ENCODE measurements at regions not wholly inside any gene's neighbourhood (a gene's known extent, or its start where the extent isn't known, plus 50 kb on each side); places are given as distances from the start of the nearest gene placed in this dataset.

GRCh38 chr11:70669871-70670675 is 271.7 kb downstream of the CTTN start:
- no peak overlapping the region for H3K9ac ChIP-seq (ENCODE audit: low read length)
- no peaks in the 10 kb centered on the region for H3K4me1 ChIP-seq (ENCODE audit: control insufficient read depth, insufficient read depth, low read length)
- no peak overlapping the region for H3K27ac ChIP-seq (ENCODE audit: low read depth, low read length)
- no peaks in the 10 kb centered on the region for H3K36me3 ChIP-seq (ENCODE audit: control insufficient read depth, insufficient read depth, low read length)
- H3K27me3 ChIP-seq (ENCODE audit: control insufficient read depth, insufficient read depth, low read length), result peaks cover 3% of the 10 kb centered on the region
- H3K4me3 ChIP-seq (ENCODE audit: low read length), result no peak overlapping the region

GRCh38 chr11:70670676-70671034 is 272.3 kb downstream of the CTTN start:
- Histone ChIP-seq H3K9ac (ENCODE audit: low read length) (no peak overlapping the region), H3K36me3 (ENCODE audit: control insufficient read depth, insufficient read depth, low read length) (no peaks in the 10 kb centered on the region), H3K27ac (ENCODE audit: low read depth, low read length) (no peak overlapping the region), H3K4me3 (ENCODE audit: low read length) (no peak overlapping the region), H3K4me1 (ENCODE audit: control insufficient read depth, insufficient read depth, low read length) (no peaks in the 10 kb centered on the region), H3K27me3 (ENCODE audit: control insufficient read depth, insufficient read depth, low read length) (peaks cover 3% of the 10 kb centered on the region)

DNA sequence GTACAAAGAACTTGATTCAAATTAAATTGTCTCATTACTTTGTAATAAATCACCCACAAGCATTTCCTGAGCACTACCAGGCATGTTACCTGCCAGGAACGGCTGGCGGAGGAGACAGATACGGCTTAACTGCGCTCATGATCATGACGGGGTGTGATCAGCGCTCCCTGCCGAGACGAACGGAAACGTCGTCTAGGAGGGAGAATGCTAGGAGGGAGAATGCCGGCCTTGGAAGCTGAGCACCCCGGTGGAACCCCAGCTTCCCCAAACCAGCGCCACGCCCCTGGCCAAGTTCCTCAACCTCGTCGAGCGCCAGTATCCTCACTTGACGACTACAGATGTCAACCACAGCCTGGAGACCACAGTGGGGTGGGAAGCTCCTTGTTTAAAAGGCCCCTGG is 272.8 kb downstream of the CTTN start:
- H3K27ac ChIP-seq (ENCODE audit: low read depth, low read length), result no peak overlapping the region

DNA sequence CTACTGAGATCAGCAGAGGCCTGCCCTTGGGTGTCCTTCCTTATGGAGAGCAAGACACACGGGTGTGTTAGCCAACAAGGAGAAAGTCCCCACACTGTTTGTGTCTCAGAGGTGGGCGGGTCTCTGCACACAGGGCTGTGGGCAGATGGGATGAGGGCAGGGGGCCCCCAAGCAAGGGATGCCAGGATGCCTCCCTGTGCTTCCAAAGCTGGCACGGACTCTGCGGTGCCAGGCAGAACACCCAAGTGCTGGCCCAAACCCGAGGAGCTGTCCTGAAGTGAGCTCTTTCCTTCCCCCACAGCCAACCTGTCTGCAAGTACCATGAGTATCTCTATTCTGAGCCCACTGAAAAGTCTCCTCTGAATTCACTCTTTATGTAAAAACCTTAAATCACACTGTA is 273.3 kb downstream of the CTTN start:
- Histone ChIP-seq H3K36me3 (ENCODE audit: control insufficient read depth, insufficient read depth, low read length) (no peaks in the 10 kb centered on the region), H3K4me1 (ENCODE audit: control insufficient read depth, insufficient read depth, low read length) (no peaks in the 10 kb centered on the region), H3K9ac (ENCODE audit: low read length) (no peak overlapping the region), H3K4me3 (ENCODE audit: low read length) (no peak overlapping the region), H3K27me3 (ENCODE audit: control insufficient read depth, insufficient read depth, low read length) (peaks cover 3% of the 10 kb centered on the region), H3K27ac (ENCODE audit: low read depth, low read length) (no peak overlapping the region)

More for the DNA sequence above, 272.8 kb downstream of the CTTN start:
- Histone ChIP-seq H3K4me1 (ENCODE audit: control insufficient read depth, insufficient read depth, low read length) (no peaks in the 10 kb centered on the region), H3K4me3 (ENCODE audit: low read length) (no peak overlapping the region), H3K27me3 (ENCODE audit: control insufficient read depth, insufficient read depth, low read length) (peaks cover 3% of the 10 kb centered on the region), H3K9ac (ENCODE audit: low read length) (no peak overlapping the region), H3K36me3 (ENCODE audit: control insufficient read depth, insufficient read depth, low read length) (no peaks in the 10 kb centered on the region)

DNA sequence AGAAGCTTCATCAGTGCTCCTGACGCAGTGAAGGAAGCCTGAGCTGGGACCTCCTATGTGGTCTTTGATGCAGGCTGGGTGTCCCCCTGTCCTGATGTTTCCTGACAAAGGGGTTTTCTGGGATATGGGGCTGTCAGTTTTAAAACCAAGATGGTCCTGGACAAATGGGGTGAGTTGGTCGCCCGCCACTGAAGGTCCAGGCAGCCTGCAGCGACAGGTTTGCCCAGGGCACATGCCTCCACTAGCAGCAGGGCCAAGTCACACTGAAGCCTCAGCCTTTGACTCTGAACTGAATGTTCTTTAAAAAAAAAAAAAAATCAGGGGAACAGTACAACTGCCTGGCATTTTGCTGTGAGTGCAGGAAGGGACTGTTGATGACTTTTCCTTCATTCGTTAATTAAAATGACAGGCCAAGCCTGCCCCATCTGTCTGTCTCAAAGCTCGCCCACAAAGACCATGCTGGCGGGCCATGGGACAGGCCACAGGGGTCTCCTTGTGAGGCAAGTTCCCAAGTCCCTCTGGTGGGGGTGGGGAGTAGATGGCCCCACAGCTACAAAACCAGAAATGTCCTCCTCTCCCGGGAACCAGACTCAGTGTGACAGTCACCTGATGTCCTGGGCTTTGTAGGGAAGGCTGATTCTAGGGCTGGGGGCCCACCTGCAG is 274.8 kb downstream of the CTTN start:
- Histone ChIP-seq H3K27ac (ENCODE audit: low read depth, low read length) (no peak overlapping the region), H3K4me3 (ENCODE audit: low read length) (no peak overlapping the region), H3K4me1 (ENCODE audit: control insufficient read depth, insufficient read depth, low read length) (no peaks in the 10 kb centered on the region), H3K9ac (ENCODE audit: low read length) (no peak overlapping the region), H3K27me3 (ENCODE audit: control insufficient read depth, insufficient read depth, low read length) (no peaks in the 10 kb centered on the region), H3K36me3 (ENCODE audit: control insufficient read depth, insufficient read depth, low read length) (no peaks in the 10 kb centered on the region)

DNA sequence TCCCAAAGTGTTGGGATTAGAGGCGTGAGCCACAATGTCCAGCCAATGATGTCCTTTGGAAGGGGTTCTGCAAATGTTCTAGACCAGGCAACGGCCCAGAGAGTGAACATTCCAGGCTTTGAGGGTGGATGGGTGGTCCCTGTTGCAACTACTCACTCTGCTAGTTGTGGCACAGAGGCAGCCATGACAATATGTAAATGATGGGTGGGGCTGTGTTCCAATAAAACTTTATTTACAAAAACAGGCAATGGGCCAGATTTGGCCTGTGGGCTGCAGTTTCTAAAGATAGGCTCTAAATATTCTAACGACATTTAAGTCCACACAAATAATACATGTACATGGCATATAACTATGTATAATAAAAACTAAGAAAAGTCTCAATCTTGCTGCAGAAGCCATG is 276.3 kb downstream of the CTTN start:
- Histone ChIP-seq H3K36me3 (ENCODE audit: control insufficient read depth, insufficient read depth, low read length) (no peaks in the 10 kb centered on the region), H3K9ac (ENCODE audit: low read length) (no peak overlapping the region), H3K27ac (ENCODE audit: low read depth, low read length) (no peak overlapping the region), H3K4me1 (ENCODE audit: control insufficient read depth, insufficient read depth, low read length) (no peaks in the 10 kb centered on the region), H3K27me3 (ENCODE audit: control insufficient read depth, insufficient read depth, low read length) (no peaks in the 10 kb centered on the region), H3K4me3 (ENCODE audit: low read length) (no peak overlapping the region)

DNA sequence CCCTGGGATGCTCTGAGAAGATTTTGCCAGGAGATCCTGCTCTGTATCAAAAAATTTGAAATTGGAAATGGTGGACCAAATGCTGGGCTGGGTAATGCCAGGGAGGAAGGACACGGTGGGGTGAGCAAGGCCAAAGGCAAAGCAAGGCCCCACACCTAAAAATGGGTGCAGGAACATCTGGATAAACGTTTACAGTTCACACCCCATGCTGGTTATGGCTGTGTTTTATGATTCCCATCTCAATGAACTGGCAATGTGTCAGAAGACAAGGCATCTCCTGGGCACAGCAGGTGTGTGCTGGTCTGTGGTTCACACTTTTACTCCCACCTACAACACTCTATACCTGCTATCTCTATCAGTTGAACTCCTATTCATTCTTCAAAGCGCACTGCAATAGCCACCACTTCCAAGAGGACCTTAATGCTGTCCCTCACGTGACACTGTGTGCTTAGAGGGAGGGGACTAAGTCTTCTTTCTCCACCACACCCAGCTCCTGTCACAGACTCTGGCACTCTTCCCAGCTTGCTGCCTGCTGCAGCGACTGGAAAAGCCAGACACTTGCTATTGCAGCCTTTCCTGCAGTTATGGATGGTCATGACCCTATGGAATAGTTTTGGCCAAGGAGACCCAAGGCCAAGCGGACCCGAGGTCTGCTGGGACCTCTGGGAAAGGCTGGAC is 277.5 kb downstream of the CTTN start:
- H3K4me1 ChIP-seq (ENCODE audit: control insufficient read depth, insufficient read depth, low read length), result no peaks in the 10 kb centered on the region
- H3K27ac ChIP-seq (ENCODE audit: low read depth, low read length), result no peak overlapping the region
- H3K4me3 ChIP-seq (ENCODE audit: low read length), result no peak overlapping the region
- H3K27me3 ChIP-seq (ENCODE audit: control insufficient read depth, insufficient read depth, low read length), result no peaks in the 10 kb centered on the region
- H3K36me3 ChIP-seq (ENCODE audit: control insufficient read depth, insufficient read depth, low read length), result no peaks in the 10 kb centered on the region
- H3K9ac ChIP-seq (ENCODE audit: low read length), result no peak overlapping the region

GRCh38 chr11:70677232-70677916 is 279.0 kb downstream of the CTTN start:
- H3K27me3 ChIP-seq (ENCODE audit: control insufficient read depth, insufficient read depth, low read length), result no peaks in the 10 kb centered on the region
- no peak overlapping the region for H3K9ac ChIP-seq (ENCODE audit: low read length)
- H3K27ac ChIP-seq (ENCODE audit: low read depth, low read length), result no peak overlapping the region
- no peaks in the 10 kb centered on the region for H3K36me3 ChIP-seq (ENCODE audit: control insufficient read depth, insufficient read depth, low read length)
- H3K4me1 ChIP-seq (ENCODE audit: control insufficient read depth, insufficient read depth, low read length), result no peaks in the 10 kb centered on the region
- no peak overlapping the region for H3K4me3 ChIP-seq (ENCODE audit: low read length)

DNA sequence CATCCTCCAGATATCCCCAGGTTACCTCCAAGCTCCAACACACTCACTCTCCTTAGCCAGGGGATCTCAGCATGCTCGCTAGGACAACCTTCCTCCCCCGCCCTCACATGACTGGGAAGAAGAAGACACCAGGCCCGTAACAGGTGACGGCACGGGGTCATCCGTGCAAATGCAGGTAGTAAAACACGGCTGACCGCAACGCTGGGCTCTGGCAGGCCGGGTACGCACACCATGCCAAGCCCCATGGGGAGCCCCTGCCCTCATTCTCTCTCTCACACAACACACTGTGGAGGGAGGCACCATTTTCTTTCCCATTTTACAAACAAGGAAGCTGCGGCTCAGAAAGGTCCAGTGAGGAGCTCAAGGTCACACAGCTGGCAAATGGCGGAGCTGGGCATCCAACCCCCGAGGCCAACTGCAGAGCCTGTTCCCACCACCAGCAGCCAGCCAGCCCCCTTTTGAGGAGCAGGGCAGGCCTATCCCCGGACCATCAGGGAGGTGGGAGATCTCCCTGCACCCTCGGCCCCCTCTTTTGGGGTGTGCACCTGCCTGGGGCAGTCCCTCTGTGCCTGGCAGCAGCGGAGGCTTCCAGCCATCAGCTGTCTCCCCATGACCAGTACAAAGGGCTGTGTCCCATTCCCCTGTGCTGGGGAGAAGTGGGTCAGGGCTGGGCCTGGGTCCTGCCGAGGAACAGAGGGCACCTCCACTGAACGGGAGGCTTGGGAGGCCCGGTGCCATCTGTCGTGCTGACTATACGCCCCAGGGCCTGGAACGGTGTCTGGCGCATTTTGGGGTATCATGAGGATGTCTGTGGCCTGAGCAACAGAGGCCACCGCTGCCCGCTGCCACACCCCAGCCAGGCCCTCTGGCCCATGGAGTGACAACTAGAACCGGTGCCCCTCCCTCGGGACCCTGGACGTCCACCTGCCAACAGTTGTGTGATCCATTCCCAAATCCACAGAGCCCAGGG is 280.9 kb downstream of the CTTN start:
- Histone ChIP-seq H3K27ac (ENCODE audit: low read depth, low read length) (no peak overlapping the region), H3K27me3 (ENCODE audit: control insufficient read depth, insufficient read depth, low read length) (no peaks in the 10 kb centered on the region), H3K36me3 (ENCODE audit: control insufficient read depth, insufficient read depth, low read length) (peaks cover 4% of the 10 kb centered on the region), H3K4me1 (ENCODE audit: control insufficient read depth, insufficient read depth, low read length) (no peaks in the 10 kb centered on the region), H3K9ac (ENCODE audit: low read length) (no peak overlapping the region), H3K4me3 (ENCODE audit: low read length) (no peak overlapping the region)

DNA sequence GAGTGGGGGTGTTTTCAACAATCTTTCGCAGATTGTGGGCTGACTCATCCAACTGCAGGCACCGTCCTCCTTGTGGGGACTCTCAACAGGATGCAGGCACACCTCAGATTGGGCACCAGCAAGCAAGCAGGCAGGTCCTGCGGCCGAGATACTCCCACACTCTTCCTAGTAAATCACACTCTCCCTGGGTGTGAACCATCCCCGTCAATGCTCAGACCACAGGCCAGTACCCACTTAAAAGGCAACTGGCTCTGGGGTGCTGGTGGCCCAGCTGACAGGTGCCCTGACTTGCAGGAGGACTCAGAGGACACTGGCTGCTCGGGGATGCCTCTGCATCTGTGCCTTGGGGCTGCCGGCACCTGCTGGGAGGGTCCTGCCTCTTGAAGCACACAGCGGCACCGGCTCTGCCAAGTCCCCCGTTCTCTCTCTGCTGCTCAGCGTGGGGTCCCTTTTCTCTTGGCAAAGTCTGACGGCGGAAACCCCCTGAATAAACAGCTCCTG is 282.5 kb downstream of the CTTN start:
- H3K36me3 ChIP-seq (ENCODE audit: control insufficient read depth, insufficient read depth, low read length), result peaks cover 4% of the 10 kb centered on the region
- H3K4me1 ChIP-seq (ENCODE audit: control insufficient read depth, insufficient read depth, low read length), result no peaks in the 10 kb centered on the region
- H3K27ac ChIP-seq (ENCODE audit: low read depth, low read length), result no peak overlapping the region
- H3K27me3 ChIP-seq (ENCODE audit: control insufficient read depth, insufficient read depth, low read length), result no peaks in the 10 kb centered on the region
- H3K9ac ChIP-seq (ENCODE audit: low read length), result no peak overlapping the region
- no peak overlapping the region for H3K4me3 ChIP-seq (ENCODE audit: low read length)

- H3K27me3 ChIP-seq (ENCODE audit: control insufficient read depth, insufficient read depth, low read length), result no peaks in the 10 kb centered on the region
- H3K4me3 ChIP-seq (ENCODE audit: low read length), result no peak overlapping the region
- H3K9ac ChIP-seq (ENCODE audit: low read length), result no peak overlapping the region
- no peak overlapping the region for H3K27ac ChIP-seq (ENCODE audit: low read depth, low read length)
- H3K36me3 ChIP-seq (ENCODE audit: control insufficient read depth, insufficient read depth, low read length), result peaks cover 4% of the 10 kb centered on the region
- H3K4me1 ChIP-seq (ENCODE audit: control insufficient read depth, insufficient read depth, low read length), result no peaks in the 10 kb centered on the region
Measured at GRCh38 chr11:70682056-70682455, 283.7 kb downstream of the CTTN start.

Measured in rectal smooth muscle tissue (tissue), 1 donor.